ENCODE measurements at regions not wholly inside any gene's neighbourhood (a gene's known extent, or its start where the extent isn't known, plus 50 kb on each side); places are given as distances from the start of the nearest gene placed in this dataset.

GRCh38 chr13:29906432-29907011 is 56.1 kb upstream of the UBL3 start:
- no peak for DNase-seq
- Histone ChIP-seq H3K4me3 (no peak overlapping the region), H3K9me3 (no peaks in the 10 kb centered on the region), H3K4me1 (no peaks in the 10 kb centered on the region), H3K27me3 (no peaks in the 10 kb centered on the region), H3K36me3 (no peaks in the 10 kb centered on the region), H3K27ac (no peak overlapping the region)
- intact Hi-C loops (cut with DNase I; ENCODE audit: low total_unique reads): no loop called here
- TF ChIP-seq, protein P1, sequence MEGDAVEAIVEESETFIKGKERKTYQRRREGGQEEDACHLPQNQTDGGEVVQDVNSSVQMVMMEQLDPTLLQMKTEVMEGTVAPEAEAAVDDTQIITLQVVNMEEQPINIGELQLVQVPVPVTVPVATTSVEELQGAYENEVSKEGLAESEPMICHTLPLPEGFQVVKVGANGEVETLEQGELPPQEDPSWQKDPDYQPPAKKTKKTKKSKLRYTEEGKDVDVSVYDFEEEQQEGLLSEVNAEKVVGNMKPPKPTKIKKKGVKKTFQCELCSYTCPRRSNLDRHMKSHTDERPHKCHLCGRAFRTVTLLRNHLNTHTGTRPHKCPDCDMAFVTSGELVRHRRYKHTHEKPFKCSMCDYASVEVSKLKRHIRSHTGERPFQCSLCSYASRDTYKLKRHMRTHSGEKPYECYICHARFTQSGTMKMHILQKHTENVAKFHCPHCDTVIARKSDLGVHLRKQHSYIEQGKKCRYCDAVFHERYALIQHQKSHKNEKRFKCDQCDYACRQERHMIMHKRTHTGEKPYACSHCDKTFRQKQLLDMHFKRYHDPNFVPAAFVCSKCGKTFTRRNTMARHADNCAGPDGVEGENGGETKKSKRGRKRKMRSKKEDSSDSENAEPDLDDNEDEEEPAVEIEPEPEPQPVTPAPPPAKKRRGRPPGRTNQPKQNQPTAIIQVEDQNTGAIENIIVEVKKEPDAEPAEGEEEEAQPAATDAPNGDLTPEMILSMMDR (IDR thresholded peaks at IDR 0.05): no peak
- no peak for TF ChIP-seq POLR2A (IDR thresholded peaks at IDR 0.05)

GRCh38 chr13:29905845-29906244 is 55.4 kb upstream of the UBL3 start:
- no peak overlapping the region for H3K27ac ChIP-seq

GRCh38 chr13:29903996-29904395 is 53.6 kb upstream of the UBL3 start:
- H3K27ac ChIP-seq: no peak overlapping the region
- no peaks in the 10 kb centered on the region for H3K27me3 ChIP-seq
- no peak overlapping the region for H3K4me3 ChIP-seq
- no peaks in the 10 kb centered on the region for H3K4me1 ChIP-seq
- no peak for DNase-seq
- TF ChIP-seq, protein P1 (IDR thresholded peaks at IDR 0.05): no peak
- no peak for TF ChIP-seq POLR2A (IDR thresholded peaks at IDR 0.05)
- H3K36me3 ChIP-seq: no peaks in the 10 kb centered on the region
- intact Hi-C loops (cut with DNase I; ENCODE audit: low total_unique reads): no loop called here
- H3K9me3 ChIP-seq: no peaks in the 10 kb centered on the region

More at GRCh38 chr13:29905845-29906244, 55.4 kb upstream of the UBL3 start:
- no peaks in the 10 kb centered on the region for H3K36me3 ChIP-seq
- H3K4me1 ChIP-seq: no peaks in the 10 kb centered on the region
- no peak for DNase-seq
- no peak for TF ChIP-seq POLR2A (IDR thresholded peaks at IDR 0.05)
- TF ChIP-seq, protein P1 (IDR thresholded peaks at IDR 0.05): no peak
- no peak overlapping the region for H3K4me3 ChIP-seq
- no peaks in the 10 kb centered on the region for H3K9me3 ChIP-seq
- H3K27me3 ChIP-seq: no peaks in the 10 kb centered on the region
- intact Hi-C loops (cut with DNase I; ENCODE audit: low total_unique reads): no loop called here

GRCh38 chr13:29903543-29903942 is 53.1 kb upstream of the UBL3 start:
- Histone ChIP-seq H3K9me3 (no peaks in the 10 kb centered on the region), H3K4me3 (no peak overlapping the region), H3K27ac (no peak overlapping the region), H3K36me3 (no peaks in the 10 kb centered on the region), H3K27me3 (no peaks in the 10 kb centered on the region), H3K4me1 (no peaks in the 10 kb centered on the region)
- DNase-seq: no peak
- TF ChIP-seq, protein P1 (IDR thresholded peaks at IDR 0.05): no peak
- TF ChIP-seq POLR2A (IDR thresholded peaks at IDR 0.05): no peak
- intact Hi-C loops (cut with DNase I; ENCODE audit: low total_unique reads): no loop called here

DNA sequence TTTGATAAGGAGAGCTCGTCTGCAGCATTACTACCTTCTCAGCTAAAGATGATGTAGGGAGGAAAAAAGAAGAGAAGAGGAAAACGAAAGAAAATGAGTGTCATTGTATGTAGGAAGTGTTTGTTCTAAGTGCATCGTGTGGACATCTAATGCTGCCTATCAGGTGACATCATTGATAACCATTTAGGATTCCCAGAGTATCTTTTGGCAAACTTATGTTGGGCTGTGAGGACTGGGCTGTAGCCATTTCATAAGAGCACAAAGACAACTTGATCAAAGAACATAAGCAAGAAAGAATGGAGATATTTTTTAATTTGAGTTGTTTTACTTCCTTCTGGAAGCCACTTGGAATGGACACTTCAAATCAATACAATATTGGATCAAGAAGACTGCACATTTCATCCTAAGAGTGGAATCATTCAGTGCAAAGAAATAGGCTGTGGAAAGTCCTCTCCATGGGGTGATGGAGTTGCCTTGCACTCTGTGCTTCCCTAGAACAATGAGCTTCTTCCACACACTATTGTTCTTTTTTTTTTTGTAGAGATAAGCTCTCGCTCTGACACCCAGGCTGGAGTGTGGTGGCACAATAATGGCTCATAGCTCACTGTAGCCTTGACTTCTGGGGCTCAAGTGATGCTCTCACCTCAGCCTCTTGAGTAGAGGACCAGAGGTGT is 52.4 kb upstream of the UBL3 start:
- Histone ChIP-seq H3K27ac (peak overlapping the region in 1 of 2 donors; percentile 24), H3K27me3 (no peaks in the 10 kb centered on the region), H3K4me1 (no peaks in the 10 kb centered on the region), H3K36me3 (no peaks in the 10 kb centered on the region), H3K9me3 (no peaks in the 10 kb centered on the region), H3K4me3 (no peak overlapping the region)
- intact Hi-C loops (cut with DNase I; ENCODE audit: low total_unique reads): no loop called here
- DNase-seq: no peak
- no peak for TF ChIP-seq POLR2A (IDR thresholded peaks at IDR 0.05)
- TF ChIP-seq, protein P1 (IDR thresholded peaks at IDR 0.05): no peak

Data from uterus (tissue), 3 donors.